NCI-H524 (cell line): ENCODE measurements at regions not wholly inside any gene's neighbourhood (a gene's known extent, or its start where the extent isn't known, plus 50 kb on each side); places are given as distances from the start of the nearest gene placed in this dataset.
A peak's percentile ranks its signal among the peaks of the same experiment; 100 is the strongest.

Source experiments
- DNase-seq, 2 experiments: peaks; one replicate each; lab custom pipeline; 2025; lab: John Stamatoyannopoulos, UW

GRCh38 chr5:133741396-133741795 lies 129.1 kb upstream of the FSTL4 start:
- DNase-seq, result no peak

- DNase-seq, result no peak
These were observed 126.9 kb upstream of the FSTL4 start for GRCh38 chr5:133739181-133739780.

- no peak for DNase-seq
These were observed 125.9 kb upstream of the FSTL4 start for GRCh38 chr5:133738271-133738670.

GRCh38 chr5:133736512-133736911 lies 124.2 kb upstream of the FSTL4 start:
- DNase-seq, result no peak

- DNase-seq, result no peak
These were observed 123.0 kb upstream of the FSTL4 start for GRCh38 chr5:133735346-133735745.

- DNase-seq, result no peak
These were observed 122.6 kb upstream of the FSTL4 start for GRCh38 chr5:133734916-133735315.

GRCh38 chr5:133732536-133732935 lies 120.2 kb upstream of the FSTL4 start:
- DNase-seq, result no peak

GRCh38 chr5:133731951-133732350 lies 119.6 kb upstream of the FSTL4 start:
- no peak for DNase-seq

GRCh38 chr5:133730866-133731265 lies 118.5 kb upstream of the FSTL4 start:
- DNase-seq, result no peak

GRCh38 chr5:133730346-133730745 lies 118.0 kb upstream of the FSTL4 start:
- DNase-seq, result no peak

GRCh38 chr5:133729800-133730199 lies 117.5 kb upstream of the FSTL4 start:
- DNase-seq, result no peak

GRCh38 chr5:133728475-133728874 lies 116.1 kb upstream of the FSTL4 start:
- DNase-seq, result no peak

GRCh38 chr5:133727636-133728035 lies 115.3 kb upstream of the FSTL4 start:
- no peak for DNase-seq

- DNase-seq, result no peak
These were observed 111.5 kb upstream of the FSTL4 start for GRCh38 chr5:133723651-133724366.

GRCh38 chr5:133723126-133723525 lies 110.8 kb upstream of the FSTL4 start:
- DNase-seq, result no peak

GRCh38 chr5:133721365-133721764 lies 109.0 kb upstream of the FSTL4 start:
- no peak for DNase-seq

GRCh38 chr5:133718457-133718856 lies 106.1 kb upstream of the FSTL4 start:
- no peak for DNase-seq

GRCh38 chr5:133716532-133717183 lies 104.3 kb upstream of the FSTL4 start:
- no peak for DNase-seq

- no peak for DNase-seq
These were observed 103.3 kb upstream of the FSTL4 start for GRCh38 chr5:133715616-133716015.

GRCh38 chr5:133715216-133715615 lies 102.9 kb upstream of the FSTL4 start:
- no peak for DNase-seq

- peak; percentile 29 to 72 for DNase-seq
These were observed 102.0 kb upstream of the FSTL4 start for GRCh38 chr5:133714161-133714915.

- DNase-seq, result no peak
These were observed 101.4 kb upstream of the FSTL4 start for GRCh38 chr5:133713751-133714150.

- DNase-seq, result no peak
These were observed 100.9 kb upstream of the FSTL4 start for GRCh38 chr5:133713209-133713608.
